ENCODE measurements at regions not wholly inside any gene's neighbourhood (a gene's known extent, or its start where the extent isn't known, plus 50 kb on each side); places are given as distances from the start of the nearest gene placed in this dataset.

GRCh38 chr5:78698191-78698791, 49.7 kb upstream of the LHFPL2 start:
- TF ChIP-seq CTCF (IDR thresholded peaks at IDR 0.05; ENCODE audit: insufficient read depth, low read depth, low read length) (no peak), EZH2 (IDR thresholded peaks at IDR 0.05; ENCODE audit: insufficient read depth, low read length) (no peak)

All from astrocyte (in vitro differentiated cells and primary cell).